ENCODE measurements at regions not wholly inside any gene's neighbourhood (a gene's known extent, or its start where the extent isn't known, plus 50 kb on each side); places are given as distances from the start of the nearest gene placed in this dataset.

GRCh38 chr11:57971272-57972012 is 52.2 kb upstream of the OR9Q1 start:
- Histone ChIP-seq H3K27me3 (ENCODE audit: control insufficient read depth, insufficient read depth, low read length) (no peaks in the 10 kb centered on the region; the same call in 1 of the 2 replicates), H3K4me3 (ENCODE audit: low read depth in 2 of 2, low read length in 2 of 2) (no peak overlapping the region), H3K27ac (ENCODE audit: low read length) (no peak overlapping the region), H3K36me3 (ENCODE audit: control insufficient read depth, insufficient read depth, low read length) (no peaks in the 10 kb centered on the region), H3K4me1 (ENCODE audit: control insufficient read depth, insufficient read depth, low read length) (no peaks in the 10 kb centered on the region), H3K9me3 (ENCODE audit: control insufficient read depth, insufficient read depth, low read depth, low read length) (no peaks in the 10 kb centered on the region)
- ChIA-PET POLR2A (no interaction called here), CTCF (no interaction called here)
- DNase-seq (ENCODE audit: low read depth, low spot score) (no peak), ATAC-seq (no peak)
- no TSS peak for BruUV-seq (replicated peaks)
- in situ Hi-C loops (cut with HindIII; ENCODE audit: low pct_unique_long_range_greater_than_20kb, low sequenced_read_pairs) = no loop called here
- TF ChIP-seq SIN3A (IDR thresholded peaks at IDR 0.05; ENCODE audit: borderline replicate concordance, insufficient read depth, low read depth, low read length) = no peak
- TF ChIP-seq TCF7L2 (IDR thresholded peaks at IDR 0.05; ENCODE audit: low read depth, low read length) = no peak
- TF ChIP-seq CTCF (IDR thresholded peaks at IDR 0.05) = no peak
- no peak for TF ChIP-seq POLR2AphosphoS5 (IDR thresholded peaks at IDR 0.05; ENCODE audit: low read depth, low read length)
- TF ChIP-seq REST (IDR thresholded peaks at IDR 0.05; ENCODE audit: insufficient read depth in 1 of 2, low read depth in 2 of 2, low read length in 1 of 2) = no peak
- intact Hi-C loops (cut with micrococcal nuclease; ENCODE audit: unreplicated experiment) = no loop called here

GRCh38 chr11:57972013-57972367 is 51.7 kb upstream of the OR9Q1 start:
- in situ Hi-C loops (cut with HindIII; ENCODE audit: low pct_unique_long_range_greater_than_20kb, low sequenced_read_pairs) = no loop called here
- TF ChIP-seq POLR2AphosphoS5 (IDR thresholded peaks at IDR 0.05; ENCODE audit: low read depth, low read length) = no peak
- TF ChIP-seq SIN3A (IDR thresholded peaks at IDR 0.05; ENCODE audit: borderline replicate concordance, insufficient read depth, low read depth, low read length) = no peak
- no peak for TF ChIP-seq TCF7L2 (IDR thresholded peaks at IDR 0.05; ENCODE audit: low read depth, low read length)
- no peak for TF ChIP-seq CTCF (IDR thresholded peaks at IDR 0.05)
- no peak for TF ChIP-seq REST (IDR thresholded peaks at IDR 0.05; ENCODE audit: insufficient read depth in 1 of 2, low read depth in 2 of 2, low read length in 1 of 2)
- intact Hi-C loops (cut with micrococcal nuclease; ENCODE audit: unreplicated experiment) = no loop called here
- no peaks in the 10 kb centered on the region; the same call in 1 of the 2 replicates for H3K27me3 ChIP-seq (ENCODE audit: control insufficient read depth, insufficient read depth, low read length)
- ATAC-seq (no peak), DNase-seq (ENCODE audit: low read depth, low spot score) (no peak)
- H3K4me1 ChIP-seq (ENCODE audit: control insufficient read depth, insufficient read depth, low read length) = no peaks in the 10 kb centered on the region
- H3K4me3 ChIP-seq (ENCODE audit: low read depth in 2 of 2, low read length in 2 of 2) = no peak overlapping the region
- ChIA-PET CTCF (no interaction called here), POLR2A (no interaction called here)
- H3K27ac ChIP-seq (ENCODE audit: low read length) = no peak overlapping the region
- no peaks in the 10 kb centered on the region for H3K36me3 ChIP-seq (ENCODE audit: control insufficient read depth, insufficient read depth, low read length)
- no TSS peak for BruUV-seq (replicated peaks)
- H3K9me3 ChIP-seq (ENCODE audit: control insufficient read depth, insufficient read depth, low read depth, low read length) = no peaks in the 10 kb centered on the region

Data from Panc1 (cell line).